Hematopoietic multipotent progenitor cell treated with erythropoietin and hydrocortisone succinate and interleukin-3 and kit ligand, for 15 days (in vitro differentiated cells): ENCODE measurements at regions not wholly inside any gene's neighbourhood (a gene's known extent, or its start where the extent isn't known, plus 50 kb on each side); places are given as distances from the start of the nearest gene placed in this dataset.
"Not testable (repeated sequence)": the region's sequence is repeated elsewhere in the genome, so short reads cannot be mapped to it uniquely, and the experiment has no call there.

Experiments used
- DNase-seq: peaks from one replicate; pipeline ENCODE4 v3.0.0-alpha.2; 2015; ENCODE audit warnings: low spot score

DNA sequence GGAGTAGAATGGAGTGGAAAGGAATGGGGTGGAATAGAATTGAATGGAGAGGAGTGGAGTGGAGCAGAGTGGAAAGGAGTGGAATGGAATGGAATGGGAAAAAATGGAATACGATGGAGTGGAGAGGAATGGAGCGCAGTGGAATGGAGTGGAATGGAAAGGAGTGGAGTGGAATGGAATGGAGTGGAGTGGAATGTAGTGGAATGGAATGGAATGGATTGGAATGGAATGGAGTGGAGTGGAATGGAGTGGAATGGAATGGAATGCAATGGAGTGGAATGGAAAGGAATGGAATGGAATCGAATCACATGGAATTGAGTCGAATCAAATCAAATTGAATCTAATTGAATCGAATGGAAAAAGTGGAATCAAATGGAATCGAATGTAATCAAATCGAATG is 1016.1 kb downstream of the CDY1 start:
- DNase-seq: no peak

DNA sequence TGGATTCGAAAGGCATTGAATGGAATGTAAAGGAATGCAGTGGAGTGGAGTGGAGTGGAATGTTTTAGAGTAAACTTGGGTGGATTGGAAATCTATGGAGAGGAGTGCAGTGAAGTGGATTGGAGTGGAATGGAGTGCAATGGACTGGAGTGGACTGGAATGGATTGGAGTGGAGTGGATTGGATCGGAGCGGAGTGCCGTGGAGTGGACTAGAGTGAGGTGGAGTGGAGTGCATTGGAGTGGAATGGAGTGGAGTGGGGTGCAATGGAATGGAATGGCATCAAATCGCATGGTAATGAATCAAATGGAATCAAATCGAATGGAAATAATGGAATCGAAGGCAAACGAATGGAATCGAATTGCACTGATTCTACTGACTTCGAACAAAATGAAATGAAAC is 1023.9 kb downstream of the CDY1 start:
- not testable (repeated sequence) for DNase-seq

DNA sequence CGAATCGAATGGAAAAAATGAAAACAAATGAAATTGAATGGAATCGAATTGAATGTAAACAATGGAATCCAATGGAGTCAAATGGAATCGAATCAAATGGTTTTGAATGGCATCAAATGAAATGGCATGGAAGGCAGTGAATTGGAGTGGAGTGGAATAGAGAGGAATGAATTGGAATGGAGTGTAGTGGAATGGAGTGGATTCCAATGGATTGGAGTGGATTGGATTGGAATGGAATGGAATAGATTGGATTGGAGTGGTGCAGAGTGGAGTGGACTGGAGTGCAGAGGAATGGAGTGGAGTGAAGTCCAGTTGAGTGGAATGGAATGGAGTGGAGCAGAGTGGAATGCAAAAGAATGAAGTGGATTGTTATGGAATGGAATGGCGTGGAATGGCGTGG is 1026.3 kb downstream of the CDY1 start:
- DNase-seq: not testable (repeated sequence)

DNA sequence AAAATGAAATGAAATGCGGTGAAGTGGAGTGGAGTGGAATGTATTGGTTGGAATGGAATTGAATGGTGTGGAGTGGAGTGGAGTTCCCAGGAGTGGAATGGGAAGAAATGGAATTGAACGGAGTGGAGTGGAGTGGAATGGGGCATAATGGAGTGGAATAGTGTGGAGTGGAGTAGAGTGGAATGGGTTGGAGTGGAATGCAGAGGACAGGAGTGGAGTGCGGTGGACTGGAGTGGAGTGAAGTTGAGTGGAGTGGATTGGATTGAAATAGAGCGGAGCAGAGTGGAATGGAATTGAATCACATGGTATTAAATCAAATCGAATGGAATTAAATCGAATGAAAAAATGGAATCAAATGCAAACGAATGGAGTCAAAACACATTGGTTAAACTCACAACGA is 1042.3 kb downstream of the CDY1 start:
- not testable (repeated sequence) for DNase-seq

DNA sequence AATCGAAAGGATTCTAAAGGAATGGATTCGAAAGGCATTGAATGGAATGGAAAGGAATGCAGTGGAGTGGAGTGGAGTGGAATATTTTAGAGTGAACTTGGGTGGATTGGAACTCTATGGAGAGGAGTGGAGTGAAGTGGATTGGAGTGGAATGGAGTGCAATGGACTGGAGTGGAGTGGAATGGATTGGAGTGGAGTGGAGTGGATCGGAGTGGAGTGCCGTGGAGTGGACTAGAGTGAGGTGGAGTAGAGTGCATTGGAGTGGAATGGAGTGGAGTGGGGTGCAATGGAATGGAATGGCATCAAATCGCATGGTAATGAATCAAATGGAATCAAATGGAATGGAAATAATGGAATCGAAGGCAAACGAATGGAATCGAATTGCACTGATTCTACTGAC is 1044.8 kb downstream of the CDY1 start:
- not testable (repeated sequence) for DNase-seq

DNA sequence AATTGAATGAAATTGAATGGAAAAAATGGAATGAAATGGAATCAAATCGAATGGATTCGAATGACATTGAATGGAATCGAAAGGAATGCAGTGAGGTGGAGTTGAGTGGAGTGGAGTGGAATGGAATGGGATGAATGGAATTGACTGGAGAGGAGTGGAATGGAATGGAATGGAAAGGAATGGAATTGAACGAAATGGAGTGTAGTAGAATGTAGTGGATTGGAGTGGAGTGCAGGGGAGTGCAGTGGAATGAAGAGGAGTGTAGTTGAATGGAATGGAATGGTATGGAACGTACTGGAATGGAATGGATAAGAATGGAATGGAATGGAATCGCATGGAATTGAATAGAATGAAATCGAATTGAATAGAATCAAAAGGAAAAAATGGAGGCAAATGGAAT is 1047.3 kb downstream of the CDY1 start:
- not testable (repeated sequence) for DNase-seq

DNA sequence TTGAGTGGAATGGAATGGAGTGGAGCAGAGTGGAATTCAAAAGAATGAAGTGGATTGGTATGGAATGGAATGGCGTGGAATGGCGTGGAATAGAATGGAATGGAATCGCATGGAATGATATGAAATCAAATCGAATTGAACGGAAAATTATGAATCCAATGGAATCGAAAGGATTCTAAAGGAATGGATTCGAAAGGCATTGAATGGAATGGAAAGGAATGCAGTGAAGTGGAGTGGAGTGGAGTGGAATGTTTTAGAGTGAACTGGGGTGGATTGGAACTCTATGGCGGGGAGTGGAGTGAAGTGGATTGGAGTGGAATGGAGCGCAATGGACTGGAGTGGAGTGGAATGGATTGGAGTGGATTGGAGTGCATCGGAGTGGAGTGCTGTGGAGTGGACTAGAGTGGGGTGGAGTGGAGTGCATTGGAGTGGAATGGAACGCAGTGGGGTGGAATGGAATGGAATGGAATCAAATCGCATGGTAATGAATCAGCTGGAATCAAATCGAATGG is 1048.5 kb downstream of the CDY1 start:
- DNase-seq: peak; percentile 28

DNA sequence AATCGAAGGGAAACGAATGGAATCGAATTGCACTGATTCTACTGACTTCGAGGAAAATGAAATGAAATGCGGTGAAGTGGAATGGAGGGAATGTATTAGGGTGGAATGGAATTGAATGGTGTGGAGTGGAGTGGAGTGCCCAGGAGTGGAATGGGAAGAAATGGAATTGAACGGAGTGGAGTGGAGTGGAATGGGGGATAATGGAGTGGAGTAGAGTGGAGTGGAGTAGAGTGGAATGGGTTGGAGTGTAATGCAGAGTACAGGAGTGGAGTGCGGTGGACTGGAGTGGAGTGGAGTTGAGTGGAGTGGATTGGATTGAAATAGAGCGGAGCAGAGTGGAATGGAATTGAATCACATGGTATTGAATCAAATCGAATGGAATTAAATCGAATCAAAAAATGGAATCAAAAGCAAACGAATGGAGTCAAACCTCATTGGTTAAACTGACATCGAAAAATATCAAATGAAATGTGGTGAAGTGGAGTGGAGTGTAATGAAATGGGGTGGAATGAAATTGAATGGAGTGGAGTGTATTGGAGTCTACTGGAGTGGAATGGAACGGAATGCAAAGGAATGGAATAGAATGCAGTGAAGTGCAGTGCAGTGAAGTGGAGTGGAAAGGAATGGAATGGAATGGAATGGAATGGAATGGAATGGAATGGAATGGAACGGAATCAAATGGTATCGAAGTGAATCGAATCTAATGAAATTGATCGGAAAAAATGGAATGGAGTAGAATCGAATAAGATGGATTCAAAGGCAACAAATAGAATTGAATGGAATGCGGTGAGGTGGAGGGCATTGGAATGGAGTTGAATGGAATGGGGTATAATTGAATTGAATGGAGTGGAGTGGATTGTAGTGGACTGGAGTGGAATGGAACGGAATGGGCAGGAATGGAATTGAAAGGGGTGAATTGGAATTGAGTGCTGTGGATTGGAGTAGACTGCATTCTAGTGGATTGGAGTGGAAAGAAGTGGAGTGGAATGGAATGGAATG is 1049.3 kb downstream of the CDY1 start:
- peak; percentile 38 for DNase-seq
